ENCODE measurements at regions not wholly inside any gene's neighbourhood (a gene's known extent, or its start where the extent isn't known, plus 50 kb on each side); places are given as distances from the start of the nearest gene placed in this dataset.

- Histone ChIP-seq H3K27ac (ENCODE audit: low read length) (no peak overlapping the region), H3K9me3 (ENCODE audit: low read length) (no peaks in the 10 kb centered on the region), H3K4me3 (ENCODE audit: low read length) (no peak overlapping the region), H3K4me2 (ENCODE audit: low read length) (no peak overlapping the region), H3K9ac (ENCODE audit: low read length) (no peak overlapping the region), H3F3A (ENCODE audit: insufficient read depth, low read length, poor library complexity, severe bottlenecking) (no peaks in the 10 kb centered on the region), H3K79me2 (replicated peaks; ENCODE audit: insufficient read depth, low read length) (no peaks in the 10 kb centered on the region), H3K36me3 (ENCODE audit: insufficient read depth, low read length) (no peaks in the 10 kb centered on the region), H3K27me3 (ENCODE audit: insufficient read depth, low read depth, low read length) (no peaks in the 10 kb centered on the region), H4K20me1 (ENCODE audit: insufficient read depth) (no peaks in the 10 kb centered on the region), H2AFZ (ENCODE audit: low read depth, low read length) (no peak overlapping the region), H3K9me2 (ENCODE audit: insufficient read depth, low read length) (no peaks in the 10 kb centered on the region)
- no peak for TF ChIP-seq MXI1 (conservative IDR thresholded peaks at IDR 0.05; ENCODE audit: poor library complexity, severe bottlenecking)
- TF ChIP-seq SMC3 (conservative IDR thresholded peaks at IDR 0.05; ENCODE audit: poor library complexity): no peak
- TF ChIP-seq REST (IDR thresholded peaks at IDR 0.05; ENCODE audit: borderline replicate concordance): no peak
- no peak for TF ChIP-seq EP300 (conservative IDR thresholded peaks at IDR 0.05; ENCODE audit: poor library complexity, severe bottlenecking)
- no peak for TF ChIP-seq RAD21 (conservative IDR thresholded peaks at IDR 0.05)
- no peak for TF ChIP-seq POLR2AphosphoS5 (IDR thresholded peaks at IDR 0.05)
- TF ChIP-seq CTCF (IDR thresholded peaks at IDR 0.05; ENCODE audit: poor library complexity, severe bottlenecking): no peak
- TF ChIP-seq EZH2 (IDR thresholded peaks at IDR 0.05; ENCODE audit: borderline replicate concordance, insufficient read depth, low read length, poor library complexity, severe bottlenecking): no peak
- TF ChIP-seq TAF1 (IDR thresholded peaks at IDR 0.05; ENCODE audit: low read depth): no peak
These were observed 131.0 kb upstream of the ITGA1 start for GRCh38 chr5:52656569-52657246.

GRCh38 chr5:52657247-52657645 is 130.5 kb upstream of the ITGA1 start:
- no peaks in the 10 kb centered on the region for H3K36me3 ChIP-seq (ENCODE audit: insufficient read depth, low read length)
- no peaks in the 10 kb centered on the region for H3K9me3 ChIP-seq (ENCODE audit: low read length)
- TF ChIP-seq MXI1 (conservative IDR thresholded peaks at IDR 0.05; ENCODE audit: poor library complexity, severe bottlenecking) (no peak), CTCF (IDR thresholded peaks at IDR 0.05; ENCODE audit: poor library complexity, severe bottlenecking) (peak; percentile 79), RAD21 (conservative IDR thresholded peaks at IDR 0.05) (peak; percentile 88), EP300 (conservative IDR thresholded peaks at IDR 0.05; ENCODE audit: poor library complexity, severe bottlenecking) (no peak), REST (IDR thresholded peaks at IDR 0.05; ENCODE audit: borderline replicate concordance) (no peak), EZH2 (IDR thresholded peaks at IDR 0.05; ENCODE audit: borderline replicate concordance, insufficient read depth, low read length, poor library complexity, severe bottlenecking) (no peak), POLR2AphosphoS5 (IDR thresholded peaks at IDR 0.05) (no peak), SMC3 (conservative IDR thresholded peaks at IDR 0.05; ENCODE audit: poor library complexity) (peak; percentile 88)
- no peaks in the 10 kb centered on the region for H3K27me3 ChIP-seq (ENCODE audit: insufficient read depth, low read depth, low read length)
- no peak overlapping the region for H3K4me3 ChIP-seq (ENCODE audit: low read length)
- no peak overlapping the region for H3K4me2 ChIP-seq (ENCODE audit: low read length)
- no peak overlapping the region for H3K27ac ChIP-seq (ENCODE audit: low read length)
- H3K9ac ChIP-seq (ENCODE audit: low read length): no peak overlapping the region
- H2AFZ ChIP-seq (ENCODE audit: low read depth, low read length): no peak overlapping the region
- H4K20me1 ChIP-seq (ENCODE audit: insufficient read depth): no peaks in the 10 kb centered on the region
- no peaks in the 10 kb centered on the region for H3K79me2 ChIP-seq (replicated peaks; ENCODE audit: insufficient read depth, low read length)
- no peaks in the 10 kb centered on the region for H3F3A ChIP-seq (ENCODE audit: insufficient read depth, low read length, poor library complexity, severe bottlenecking)
- no peaks in the 10 kb centered on the region for H3K9me2 ChIP-seq (ENCODE audit: insufficient read depth, low read length)
